HG02798 (cell line): ENCODE measurements at regions not wholly inside any gene's neighbourhood (a gene's known extent, or its start where the extent isn't known, plus 50 kb on each side); places are given as distances from the start of the nearest gene placed in this dataset.
"Not testable (repeated sequence)": the region's sequence is repeated elsewhere in the genome, so short reads cannot be mapped to it uniquely, and the experiment has no call there.

Source experiments
- ATAC-seq: cut with Tn5 transposase; IDR thresholded peaks from one replicate; pipeline ENCODE4 v1.9.1; 2021; ENCODE audit warnings: mild to moderate bottlenecking; ENCODE audit not compliant: unreplicated experiment, poor library complexity

- no peak for ATAC-seq
Observed at GRCh38 chr11:116394022-116394421, 378.8 kb downstream of the BUD13 start.

- ATAC-seq: no peak
Observed at GRCh38 chr11:116390963-116391362, 381.8 kb downstream of the BUD13 start.

GRCh38 chr11:116388146-116388545 is 384.6 kb downstream of the BUD13 start:
- no peak for ATAC-seq

GRCh38 chr11:116387641-116388040 is 385.1 kb downstream of the BUD13 start:
- ATAC-seq: no peak

GRCh38 chr11:116386118-116386699 is 386.6 kb downstream of the BUD13 start:
- ATAC-seq: no peak

- no peak for ATAC-seq
Observed at GRCh38 chr11:116384876-116385275, 387.9 kb downstream of the BUD13 start.

GRCh38 chr11:116384407-116384806 is 388.4 kb downstream of the BUD13 start:
- ATAC-seq: no peak

GRCh38 chr11:116379185-116379828 is 393.5 kb downstream of the BUD13 start:
- no peak for ATAC-seq

- no peak for ATAC-seq
Observed at GRCh38 chr11:116376547-116376946, 396.2 kb downstream of the BUD13 start.

GRCh38 chr11:116376054-116376453 is 396.7 kb downstream of the BUD13 start:
- no peak for ATAC-seq

GRCh38 chr11:116375221-116375620 is 397.6 kb downstream of the BUD13 start:
- no peak for ATAC-seq

- no peak for ATAC-seq
Observed at GRCh38 chr11:116374085-116374484, 398.7 kb downstream of the BUD13 start.

GRCh38 chr11:116373104-116373944 is 399.5 kb downstream of the BUD13 start:
- no peak for ATAC-seq

- no peak for ATAC-seq
Observed at GRCh38 chr11:116371146-116371545, 401.6 kb downstream of the BUD13 start.

- no peak for ATAC-seq
Observed at GRCh38 chr11:116368784-116369183, 404.0 kb downstream of the BUD13 start.

- no peak for ATAC-seq
Observed at GRCh38 chr11:116366980-116367645, 405.7 kb downstream of the BUD13 start.

- ATAC-seq: no peak
Observed at GRCh38 chr11:116366451-116366850, 406.3 kb downstream of the BUD13 start.

- not testable (repeated sequence) for ATAC-seq
Observed at GRCh38 chr11:116364925-116365324, 407.9 kb downstream of the BUD13 start.

GRCh38 chr11:116364348-116364747 is 408.4 kb downstream of the BUD13 start:
- ATAC-seq: no peak

GRCh38 chr11:116360221-116360941 is 412.4 kb downstream of the BUD13 start:
- ATAC-seq: no peak
